OCI-LY7 (cell line): ENCODE measurements at regions not wholly inside any gene's neighbourhood (a gene's known extent, or its start where the extent isn't known, plus 50 kb on each side); places are given as distances from the start of the nearest gene placed in this dataset.

ENCODE experiments used
- CTCF ChIP-seq: fragments of 200-600 bp; sonication (generic); conservative IDR thresholded peaks from 2 replicates; pipeline ENCODE4 v1.5.1; 2014; ENCODE audit warnings: mild to moderate bottlenecking, antibody characterized with exemption, low read length, moderate library complexity, mixed read lengths
- EZH2phosphoT487 ChIP-seq: fragments of 200-600 bp; sonication (generic); IDR thresholded peaks from 2 replicates; pipeline ENCODE4 v1.6.1; 2018; ENCODE audit warnings: low read depth, borderline replicate concordance, mild to moderate bottlenecking, mixed run types, antibody characterized with exemption, low read length, moderate library complexity, mixed read lengths

- TF ChIP-seq CTCF (no peak), EZH2phosphoT487 (no peak)
These were observed 200.8 kb upstream of the SGCG start for GRCh38 chr13:22979952-22980351.
